ENCODE measurements at regions not wholly inside any gene's neighbourhood (a gene's known extent, or its start where the extent isn't known, plus 50 kb on each side); places are given as distances from the start of the nearest gene placed in this dataset.

GRCh38 chr18:32621034-32621433 lies 150.4 kb upstream of the GAREM1 start:
- Histone ChIP-seq H3K4me1 (no peaks in the 10 kb centered on the region), H3K36me3 (no peaks in the 10 kb centered on the region), H3K9ac (no peak overlapping the region), H3K4me3 (no peak overlapping the region), H3K27me3 (no peaks in the 10 kb centered on the region), H2AFZ (replicated peaks) (no peak overlapping the region), H3K27ac (no peak overlapping the region), H3K9me3 (ENCODE audit: low read depth) (no peaks in the 10 kb centered on the region), H4K20me1 (ENCODE audit: low read depth) (no peaks in the 10 kb centered on the region), H3F3A (ENCODE audit: low read depth) (no peaks in the 10 kb centered on the region), H3K79me2 (ENCODE audit: low read depth) (no peaks in the 10 kb centered on the region), H3K4me2 (no peak overlapping the region)
- H3K36me3 Mint-ChIP-seq = no peaks in the 10 kb centered on the region
- H3K4me1 Mint-ChIP-seq = no peaks in the 10 kb centered on the region
- no peaks in the 10 kb centered on the region for H3K9me3 Mint-ChIP-seq
- H3K4me3 Mint-ChIP-seq = no peak overlapping the region
- H3K27ac Mint-ChIP-seq = no peak overlapping the region
- H3K27me3 Mint-ChIP-seq (ENCODE audit: insufficient read depth, low read depth) = peaks cover 2% of the 10 kb centered on the region
- TF ChIP-seq EZH2 (IDR thresholded peaks at IDR 0.05) (no peak), EZH2phosphoT487 (IDR thresholded peaks at IDR 0.05) (no peak), CTCF (IDR thresholded peaks at IDR 0.05) (no peak)
- DNase-seq (ENCODE audit: low spot score) = no peak

GRCh38 chr18:32618546-32618945 lies 147.9 kb upstream of the GAREM1 start:
- no peaks in the 10 kb centered on the region for H3K9me3 ChIP-seq (ENCODE audit: low read depth)
- H3K4me1 ChIP-seq = no peaks in the 10 kb centered on the region
- H3K4me3 Mint-ChIP-seq = no peak overlapping the region
- no peaks in the 10 kb centered on the region for H3K27me3 ChIP-seq
- H3K27ac Mint-ChIP-seq = no peak overlapping the region
- H3K9ac ChIP-seq = no peak overlapping the region
- DNase-seq (ENCODE audit: low spot score) = no peak
- no peak for TF ChIP-seq EZH2 (IDR thresholded peaks at IDR 0.05)
- no peak for TF ChIP-seq EZH2phosphoT487 (IDR thresholded peaks at IDR 0.05)
- TF ChIP-seq CTCF (IDR thresholded peaks at IDR 0.05) = no peak
- peaks cover 2% of the 10 kb centered on the region for H3K27me3 Mint-ChIP-seq (ENCODE audit: insufficient read depth, low read depth)
- no peaks in the 10 kb centered on the region for H3F3A ChIP-seq (ENCODE audit: low read depth)
- H3K79me2 ChIP-seq (ENCODE audit: low read depth) = no peaks in the 10 kb centered on the region
- H2AFZ ChIP-seq (replicated peaks) = no peak overlapping the region
- no peaks in the 10 kb centered on the region for H3K36me3 ChIP-seq
- no peak overlapping the region for H3K4me2 ChIP-seq
- H3K27ac ChIP-seq = no peak overlapping the region
- H4K20me1 ChIP-seq (ENCODE audit: low read depth) = no peaks in the 10 kb centered on the region
- no peaks in the 10 kb centered on the region for H3K9me3 Mint-ChIP-seq
- H3K4me3 ChIP-seq = no peak overlapping the region
- no peaks in the 10 kb centered on the region for H3K4me1 Mint-ChIP-seq
- no peaks in the 10 kb centered on the region for H3K36me3 Mint-ChIP-seq

- no peak overlapping the region for H3K4me3 ChIP-seq
- no peaks in the 10 kb centered on the region for H3K27me3 ChIP-seq
- H3K9me3 ChIP-seq (ENCODE audit: low read depth) = no peaks in the 10 kb centered on the region
- H3K4me1 ChIP-seq = no peaks in the 10 kb centered on the region
- no peak overlapping the region for H3K27ac Mint-ChIP-seq
- H3K4me3 Mint-ChIP-seq = no peak overlapping the region
- H3K9me3 Mint-ChIP-seq = no peaks in the 10 kb centered on the region
- H3K4me2 ChIP-seq = no peak overlapping the region
- no peak for DNase-seq (ENCODE audit: low spot score)
- H3K36me3 ChIP-seq = no peaks in the 10 kb centered on the region
- TF ChIP-seq EZH2 (IDR thresholded peaks at IDR 0.05) (no peak), CTCF (IDR thresholded peaks at IDR 0.05) (no peak), EZH2phosphoT487 (IDR thresholded peaks at IDR 0.05) (no peak)
- H4K20me1 ChIP-seq (ENCODE audit: low read depth) = no peaks in the 10 kb centered on the region
- H3K36me3 Mint-ChIP-seq = no peaks in the 10 kb centered on the region
- H3K27me3 Mint-ChIP-seq (ENCODE audit: insufficient read depth, low read depth) = no peaks in the 10 kb centered on the region
- H3K27ac ChIP-seq = no peak overlapping the region
- no peaks in the 10 kb centered on the region for H3K79me2 ChIP-seq (ENCODE audit: low read depth)
- no peaks in the 10 kb centered on the region for H3K4me1 Mint-ChIP-seq
- H2AFZ ChIP-seq (replicated peaks) = no peak overlapping the region
- no peak overlapping the region for H3K9ac ChIP-seq
- no peaks in the 10 kb centered on the region for H3F3A ChIP-seq (ENCODE audit: low read depth)
These were observed 143.1 kb upstream of the GAREM1 start for GRCh38 chr18:32613821-32614220.

- Histone ChIP-seq H4K20me1 (ENCODE audit: low read depth) (no peaks in the 10 kb centered on the region), H3K27ac (no peak overlapping the region), H3K79me2 (ENCODE audit: low read depth) (no peaks in the 10 kb centered on the region), H3K9me3 (ENCODE audit: low read depth) (no peaks in the 10 kb centered on the region), H2AFZ (replicated peaks) (peak overlapping the region; percentile 24), H3K4me2 (no peak overlapping the region), H3K9ac (no peak overlapping the region), H3F3A (ENCODE audit: low read depth) (no peaks in the 10 kb centered on the region), H3K4me1 (no peaks in the 10 kb centered on the region), H3K36me3 (no peaks in the 10 kb centered on the region), H3K27me3 (no peaks in the 10 kb centered on the region), H3K4me3 (no peak overlapping the region)
- DNase-seq (ENCODE audit: low spot score) = no peak
- no peaks in the 10 kb centered on the region for H3K27me3 Mint-ChIP-seq (ENCODE audit: insufficient read depth, low read depth)
- no peaks in the 10 kb centered on the region for H3K4me1 Mint-ChIP-seq
- no peak for TF ChIP-seq CTCF (IDR thresholded peaks at IDR 0.05)
- TF ChIP-seq EZH2phosphoT487 (IDR thresholded peaks at IDR 0.05) = no peak
- TF ChIP-seq EZH2 (IDR thresholded peaks at IDR 0.05) = no peak
- no peak overlapping the region for H3K4me3 Mint-ChIP-seq
- no peak overlapping the region for H3K27ac Mint-ChIP-seq
- no peaks in the 10 kb centered on the region for H3K9me3 Mint-ChIP-seq
- no peaks in the 10 kb centered on the region for H3K36me3 Mint-ChIP-seq
These were observed 142.0 kb upstream of the GAREM1 start for GRCh38 chr18:32612651-32613050.

Data from neural progenitor cell (in vitro differentiated cells).